Rectal smooth muscle tissue (tissue), 1 donor: ENCODE measurements at regions not wholly inside any gene's neighbourhood (a gene's known extent, or its start where the extent isn't known, plus 50 kb on each side); places are given as distances from the start of the nearest gene placed in this dataset.
"Not testable (repeated sequence)": the region's sequence is repeated elsewhere in the genome, so short reads cannot be mapped to it uniquely, and the experiment has no call there.

Experiments used
- H3K27ac ChIP-seq: one replicate; pipeline ENCODE4 v1.7.0; 2013; ENCODE audit warnings: low read depth, low read length, inconsistent platforms
- H3K27me3 ChIP-seq: one replicate; pipeline ENCODE4 v1.7.0; 2013; ENCODE audit warnings: low read length; ENCODE audit not compliant: control insufficient read depth, insufficient read depth
- H3K36me3 ChIP-seq: one replicate; pipeline ENCODE4 v1.7.0; 2013; ENCODE audit warnings: low read length; ENCODE audit not compliant: control insufficient read depth, insufficient read depth
- H3K4me1 ChIP-seq: one replicate; pipeline ENCODE4 v1.7.0; 2013; ENCODE audit warnings: low read length; ENCODE audit not compliant: control insufficient read depth, insufficient read depth
- H3K4me3 ChIP-seq: one replicate; pipeline ENCODE4 v1.7.0; 2013; ENCODE audit warnings: low read length
- H3K9ac ChIP-seq: one replicate; pipeline ENCODE4 v1.7.0; 2013; ENCODE audit warnings: low read length

DNA sequence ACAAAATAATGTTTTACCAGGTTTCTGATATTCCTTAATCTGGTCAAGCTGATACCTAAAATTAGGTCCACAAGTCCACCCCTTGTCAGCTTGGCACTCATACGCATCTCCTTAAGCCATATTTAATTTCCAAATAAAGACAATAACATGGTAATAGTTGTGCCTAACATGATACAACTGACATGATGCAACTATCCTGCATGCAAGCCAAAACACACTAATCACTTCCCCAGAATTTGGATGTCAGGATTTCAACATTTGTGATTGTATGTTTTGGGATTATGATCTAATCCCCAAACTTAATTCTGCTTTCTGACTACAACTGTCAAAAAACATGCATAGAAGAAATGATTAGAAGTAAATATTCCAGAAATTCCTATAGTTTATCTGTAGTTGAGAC is 174.4 kb upstream of the ZNF92 start:
- not testable (repeated sequence) for H3K9ac ChIP-seq, H3K36me3 ChIP-seq, H3K27me3 ChIP-seq, H3K27ac ChIP-seq, H3K4me1 ChIP-seq, H3K4me3 ChIP-seq

DNA sequence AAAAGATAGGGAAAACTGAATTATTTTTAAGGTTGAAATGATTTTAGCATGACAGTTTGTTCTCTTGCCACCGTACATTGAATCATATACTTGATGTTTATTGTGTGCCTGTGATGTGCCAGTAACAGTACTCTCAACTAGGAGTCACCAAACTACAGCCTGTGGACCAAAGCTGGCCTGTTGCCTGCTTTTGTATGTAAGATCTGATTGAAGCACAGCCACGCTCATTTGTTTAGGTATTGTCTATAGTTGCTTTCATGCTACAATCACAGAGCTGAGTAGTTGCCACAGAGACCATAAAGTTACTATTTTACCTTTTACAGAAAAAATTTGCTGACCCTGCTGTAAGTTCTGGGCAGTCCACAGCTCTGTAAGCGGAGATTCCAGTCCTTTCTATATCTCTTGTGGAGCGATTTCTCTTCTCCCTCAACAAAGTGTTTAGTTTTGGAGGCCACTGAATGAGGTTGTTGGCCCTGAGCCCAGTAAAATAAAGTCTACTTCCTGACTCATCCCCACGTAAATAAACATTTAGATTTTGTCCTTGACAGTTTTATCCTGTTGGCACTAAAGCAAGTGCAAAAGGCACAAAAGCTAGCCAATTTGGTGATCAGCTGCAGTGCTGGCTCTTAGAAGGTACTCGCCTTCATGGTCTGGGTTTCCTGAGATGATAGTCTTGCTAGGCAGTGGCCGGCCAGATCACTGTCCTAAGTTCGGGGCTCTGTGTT is 180.2 kb upstream of the ZNF92 start:
- H3K27ac ChIP-seq, H3K9ac ChIP-seq, H3K4me1 ChIP-seq, H3K27me3 ChIP-seq, H3K4me3 ChIP-seq, H3K36me3 ChIP-seq: not testable (repeated sequence)

DNA sequence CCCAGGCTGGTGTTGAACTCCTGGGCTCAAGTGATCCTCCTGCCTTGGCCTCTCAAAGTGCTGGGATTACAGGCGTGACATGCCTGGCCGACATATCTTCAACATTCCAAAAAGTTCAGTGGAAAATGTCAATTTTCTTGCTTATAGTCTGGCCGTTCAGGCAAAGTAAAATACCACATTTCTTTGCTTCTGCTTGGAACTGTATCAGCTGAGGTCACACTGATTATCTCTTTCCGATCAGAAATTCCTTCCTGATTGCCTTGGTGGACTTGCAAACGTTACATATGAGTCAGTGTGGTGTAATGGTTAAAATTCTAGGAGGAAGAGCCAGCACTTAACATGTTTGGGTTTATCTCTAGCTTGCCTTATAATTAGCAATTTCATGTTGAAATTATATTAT is 170.6 kb upstream of the ERV3-1 start:
- H3K9ac ChIP-seq, H3K27me3 ChIP-seq, H3K4me3 ChIP-seq, H3K36me3 ChIP-seq, H3K4me1 ChIP-seq, H3K27ac ChIP-seq: not testable (repeated sequence)

DNA sequence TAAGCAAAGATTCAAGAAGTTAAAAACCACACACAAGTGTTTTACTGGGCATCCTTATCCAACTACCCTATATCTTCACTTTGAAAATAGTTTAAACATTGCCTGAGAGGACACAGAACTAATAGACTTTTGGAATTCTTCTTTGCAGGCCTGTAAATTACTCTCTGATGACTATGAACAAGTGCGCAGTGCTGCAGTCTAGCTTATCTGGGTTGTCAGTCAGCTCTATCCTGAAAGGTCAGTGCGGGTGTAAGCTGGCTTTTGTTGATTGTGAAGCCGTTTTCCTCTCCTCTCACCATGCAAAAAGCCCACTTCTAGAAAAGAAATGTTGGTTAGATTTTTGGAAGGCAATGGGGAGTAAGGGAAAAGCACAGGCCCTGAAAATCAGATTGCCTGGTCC is 143.6 kb upstream of the ERV3-1 start:
- H3K4me1 ChIP-seq, H3K4me3 ChIP-seq, H3K27me3 ChIP-seq, H3K27ac ChIP-seq, H3K9ac ChIP-seq, H3K36me3 ChIP-seq: not testable (repeated sequence)

DNA sequence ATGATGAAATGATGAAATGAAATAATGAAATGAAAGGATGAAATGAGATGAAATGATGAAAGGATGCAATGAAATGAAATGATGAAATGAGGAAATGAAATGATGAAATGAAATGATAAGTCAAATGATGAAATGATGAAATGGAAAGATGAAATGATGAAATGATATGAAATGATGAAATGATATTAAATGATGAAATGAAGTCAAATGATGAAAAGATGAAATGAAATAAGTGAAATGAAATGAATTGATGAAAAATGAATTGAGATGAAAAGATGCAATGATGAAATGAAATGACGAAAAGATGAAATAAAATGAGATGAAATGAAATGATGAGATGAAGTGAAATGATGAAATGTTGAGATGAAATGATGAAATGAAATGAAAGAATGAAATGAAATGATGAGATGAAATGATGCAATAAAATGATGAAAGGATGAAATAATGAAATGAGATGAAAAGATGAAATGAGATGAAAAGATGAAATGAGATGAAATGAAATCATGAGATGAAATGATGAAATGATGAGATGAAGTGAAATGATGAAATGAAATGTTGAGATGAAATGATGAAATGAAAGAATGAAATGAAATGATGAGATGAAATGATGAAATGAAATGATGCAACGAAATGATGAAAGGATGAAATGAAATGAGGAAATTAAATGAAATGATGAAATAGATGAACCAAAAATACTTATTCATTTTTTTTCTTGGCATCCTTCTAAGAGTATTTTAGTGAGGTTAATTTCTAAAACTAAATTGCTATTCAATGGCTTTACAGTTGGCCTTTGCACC is 139.8 kb upstream of the ERV3-1 start:
- not testable (repeated sequence) for H3K27ac ChIP-seq, H3K36me3 ChIP-seq

DNA sequence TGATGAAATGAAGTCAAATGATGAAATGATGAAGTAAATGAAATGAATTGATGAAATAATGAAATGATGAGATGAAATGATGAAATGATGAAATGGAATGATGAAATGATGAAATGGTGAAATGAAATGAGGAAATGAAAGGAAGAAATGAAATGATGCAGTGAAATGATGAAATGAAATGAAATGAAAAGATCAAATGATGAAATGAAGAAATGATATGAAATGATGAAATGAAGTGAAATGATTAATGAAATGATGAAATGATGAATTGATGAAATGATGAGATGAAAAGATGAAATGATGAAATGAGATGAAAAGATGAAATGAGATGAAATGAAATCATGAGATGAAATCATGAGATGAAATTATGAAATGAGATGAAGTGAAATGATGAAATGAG is 139.2 kb upstream of the ERV3-1 start:
- H3K9ac ChIP-seq, H3K36me3 ChIP-seq, H3K27me3 ChIP-seq, H3K4me3 ChIP-seq, H3K27ac ChIP-seq, H3K4me1 ChIP-seq: not testable (repeated sequence)

More for the DNA sequence above, 139.8 kb upstream of the ERV3-1 start:
- not testable (repeated sequence) for H3K9ac ChIP-seq, H3K4me1 ChIP-seq, H3K27me3 ChIP-seq, H3K4me3 ChIP-seq

DNA sequence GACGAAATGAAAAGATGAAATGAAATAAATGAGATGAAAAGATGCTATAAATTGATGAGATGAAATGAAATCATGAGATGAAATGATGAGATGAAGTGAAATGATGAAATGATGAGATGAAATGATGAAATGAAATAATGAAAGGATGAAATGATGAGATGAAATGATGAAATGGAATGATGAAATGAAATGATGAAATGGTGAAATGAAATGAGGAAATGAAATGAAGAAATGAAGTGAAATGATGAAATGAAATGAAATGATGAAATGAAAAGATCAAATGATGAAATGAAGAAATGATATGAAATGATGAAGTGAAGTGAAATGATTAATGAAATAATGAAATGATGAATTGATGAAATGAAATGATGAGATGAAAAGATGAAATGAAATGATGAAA is 138.5 kb upstream of the ERV3-1 start:
- not testable (repeated sequence) for H3K27ac ChIP-seq, H3K27me3 ChIP-seq, H3K36me3 ChIP-seq, H3K4me3 ChIP-seq, H3K4me1 ChIP-seq, H3K9ac ChIP-seq

DNA sequence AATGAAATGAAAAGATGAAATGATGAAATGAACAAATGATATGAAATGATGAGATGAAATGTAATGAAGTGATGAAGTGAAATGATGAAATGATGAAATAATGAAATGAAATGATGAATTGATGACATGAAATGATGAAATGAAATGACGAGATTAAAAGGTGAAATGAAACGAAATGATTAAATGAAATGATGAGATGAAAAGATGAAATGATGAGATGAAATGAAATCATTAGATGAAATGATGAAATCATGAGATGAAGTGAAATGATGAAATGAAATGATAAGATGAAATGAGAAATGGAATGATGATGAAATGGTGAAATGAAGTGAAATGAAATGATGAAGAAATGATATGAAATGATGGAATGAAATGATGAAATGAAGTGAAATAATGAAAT is 138.1 kb upstream of the ERV3-1 start:
- H3K9ac ChIP-seq, H3K27ac ChIP-seq, H3K27me3 ChIP-seq, H3K36me3 ChIP-seq, H3K4me3 ChIP-seq, H3K4me1 ChIP-seq: not testable (repeated sequence)

DNA sequence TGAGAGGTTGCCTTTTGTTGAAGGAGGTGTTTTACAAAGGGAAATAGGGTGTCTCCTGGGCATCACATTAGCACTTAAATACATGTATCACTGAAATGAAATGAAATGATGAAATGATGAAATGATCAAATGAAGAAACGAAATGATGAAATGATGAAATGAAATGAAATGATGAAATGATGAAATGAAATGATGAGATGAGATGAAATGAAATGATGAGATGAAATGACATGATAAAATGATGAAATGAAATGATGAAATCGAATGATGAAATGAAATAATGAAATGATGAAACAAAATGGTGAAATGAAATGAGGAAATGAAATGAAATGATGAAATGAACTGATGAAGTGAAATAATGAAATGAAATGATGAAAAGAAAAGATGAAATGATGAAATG is 137.6 kb upstream of the ERV3-1 start:
- H3K4me3 ChIP-seq, H3K9ac ChIP-seq, H3K27me3 ChIP-seq, H3K36me3 ChIP-seq, H3K27ac ChIP-seq, H3K4me1 ChIP-seq: not testable (repeated sequence)

DNA sequence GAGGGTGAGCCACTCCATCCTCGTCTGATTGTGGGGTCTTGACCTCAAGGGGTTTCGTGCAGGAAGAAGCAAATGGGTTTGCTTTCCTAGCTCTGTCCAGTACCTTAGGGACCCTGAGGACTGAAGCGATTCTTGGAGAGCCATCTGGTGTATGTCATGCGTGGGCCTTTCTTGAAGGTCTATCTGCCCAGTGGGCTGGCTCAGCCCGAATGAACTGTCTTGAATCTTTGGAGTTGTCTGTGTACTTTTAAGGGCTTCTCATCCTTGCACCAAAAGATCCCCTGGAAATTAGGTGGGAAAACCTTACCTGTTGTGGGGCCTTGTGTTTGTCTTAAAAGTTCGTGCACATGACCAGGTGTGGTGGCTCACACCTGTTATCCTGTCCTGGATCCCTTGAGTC is 135.4 kb upstream of the ERV3-1 start:
- not testable (repeated sequence) for H3K27me3 ChIP-seq, H3K4me1 ChIP-seq, H3K9ac ChIP-seq, H3K27ac ChIP-seq, H3K36me3 ChIP-seq, H3K4me3 ChIP-seq

DNA sequence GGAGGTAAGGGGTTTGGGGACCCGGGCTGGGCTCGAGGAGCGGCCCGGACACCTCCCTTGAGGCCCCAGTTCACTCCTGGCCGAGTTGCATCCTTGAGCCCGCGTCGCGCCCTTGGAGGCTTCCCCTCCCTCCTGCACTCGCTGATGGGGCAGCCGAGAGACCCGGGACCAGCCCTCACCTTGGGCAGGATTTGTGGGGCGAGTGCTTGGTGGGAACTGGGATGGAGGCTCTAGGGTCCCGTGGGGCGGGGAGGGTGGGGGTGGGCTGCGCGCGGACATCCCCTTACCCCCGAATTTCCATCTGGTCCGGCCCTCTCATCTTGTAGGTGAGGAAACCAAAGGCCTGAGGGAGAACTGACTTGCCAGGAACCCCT is 134.9 kb upstream of the ERV3-1 start:
- H3K4me3 ChIP-seq, H3K27me3 ChIP-seq, H3K9ac ChIP-seq, H3K4me1 ChIP-seq, H3K36me3 ChIP-seq, H3K27ac ChIP-seq: not testable (repeated sequence)

DNA sequence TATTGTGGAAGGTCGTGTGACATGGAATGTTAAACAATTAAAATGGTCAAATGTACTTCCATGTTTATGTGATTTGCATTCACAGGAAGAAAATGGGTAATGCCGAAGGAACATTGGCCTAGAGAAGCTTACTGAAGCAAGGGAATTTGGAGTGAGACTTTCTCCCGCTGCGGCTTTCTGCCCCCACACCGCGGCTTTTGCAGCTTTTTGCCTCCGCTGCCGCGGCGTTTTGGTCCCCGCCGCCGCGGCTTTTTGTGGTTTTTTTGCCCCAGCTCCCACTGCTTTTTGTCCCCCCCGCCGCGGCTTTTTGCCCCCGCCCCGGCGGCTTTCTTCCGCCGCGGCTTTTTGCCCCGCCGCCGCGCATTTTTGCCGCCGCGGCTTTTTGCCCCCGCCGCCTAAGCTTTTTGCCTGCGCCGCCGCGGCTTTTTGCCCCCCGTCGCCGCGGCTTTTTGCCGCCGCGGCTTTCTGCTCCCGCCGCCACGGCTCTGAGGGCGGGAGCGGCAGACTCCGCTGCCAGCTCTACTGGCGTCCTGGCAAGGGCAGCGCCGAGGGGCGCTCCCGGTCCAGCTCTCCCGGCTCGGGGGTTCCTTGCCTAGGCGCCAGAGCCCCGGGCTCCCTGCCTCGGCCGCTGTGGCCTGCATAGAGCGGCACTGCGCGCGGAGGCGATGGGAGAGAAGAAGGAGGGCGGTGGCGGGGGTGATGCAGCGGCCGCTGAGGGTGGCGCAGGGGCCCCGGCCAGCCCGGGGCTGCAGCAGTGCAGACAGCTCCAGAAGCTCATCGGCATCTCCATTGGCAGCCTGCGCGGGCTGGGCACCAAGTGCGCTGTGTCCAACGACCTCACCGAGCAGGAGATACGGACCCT is 134.3 kb upstream of the ERV3-1 start:
- H3K4me1 ChIP-seq, H3K4me3 ChIP-seq, H3K27ac ChIP-seq, H3K27me3 ChIP-seq, H3K9ac ChIP-seq, H3K36me3 ChIP-seq: not testable (repeated sequence)
